ENCODE measurements at regions not wholly inside any gene's neighbourhood (a gene's known extent, or its start where the extent isn't known, plus 50 kb on each side); places are given as distances from the start of the nearest gene placed in this dataset.
A peak's percentile ranks its signal among the peaks of the same experiment; 100 is the strongest.

GRCh38 chr3:76097589-76097969, 312.2 kb upstream of the ZNF717 start:
- H4K20me1 ChIP-seq (ENCODE audit: insufficient read depth, low read length), result no peaks in the 10 kb centered on the region
- no peak overlapping the region for H3K4me3 ChIP-seq (ENCODE audit: low read depth in 1 of 2, low read length in 2 of 2)
- no peak overlapping the region for H2AFZ ChIP-seq (ENCODE audit: low read depth, low read length)
- no peak overlapping the region for H3K9ac ChIP-seq (ENCODE audit: low read depth, low read length)
- no peaks in the 10 kb centered on the region for H3K36me3 ChIP-seq (ENCODE audit: insufficient read depth, low read length)
- H3K27me3 ChIP-seq (ENCODE audit: insufficient read depth, low read length, poor library complexity), result no peaks in the 10 kb centered on the region
- no peak overlapping the region for H3K27ac ChIP-seq (ENCODE audit: low read length)
- H3K9me3 ChIP-seq (ENCODE audit: insufficient read depth, low read length, severe bottlenecking), result no peaks in the 10 kb centered on the region
- no peak for ATAC-seq (ENCODE audit: insufficient read depth, low read depth)
- no peaks in the 10 kb centered on the region for H3K4me1 ChIP-seq (ENCODE audit: insufficient read depth, low read length)
- H3K79me2 ChIP-seq (ENCODE audit: insufficient read depth, low read length), result no peaks in the 10 kb centered on the region
- H3K4me2 ChIP-seq (ENCODE audit: insufficient read depth, low read length), result no peak overlapping the region
- DNase-seq, result no peak
- TF ChIP-seq EZH2 (IDR thresholded peaks at IDR 0.05; ENCODE audit: borderline replicate concordance, low read depth, low read length, severe bottlenecking), result no peak
- TF ChIP-seq, protein P1, sequence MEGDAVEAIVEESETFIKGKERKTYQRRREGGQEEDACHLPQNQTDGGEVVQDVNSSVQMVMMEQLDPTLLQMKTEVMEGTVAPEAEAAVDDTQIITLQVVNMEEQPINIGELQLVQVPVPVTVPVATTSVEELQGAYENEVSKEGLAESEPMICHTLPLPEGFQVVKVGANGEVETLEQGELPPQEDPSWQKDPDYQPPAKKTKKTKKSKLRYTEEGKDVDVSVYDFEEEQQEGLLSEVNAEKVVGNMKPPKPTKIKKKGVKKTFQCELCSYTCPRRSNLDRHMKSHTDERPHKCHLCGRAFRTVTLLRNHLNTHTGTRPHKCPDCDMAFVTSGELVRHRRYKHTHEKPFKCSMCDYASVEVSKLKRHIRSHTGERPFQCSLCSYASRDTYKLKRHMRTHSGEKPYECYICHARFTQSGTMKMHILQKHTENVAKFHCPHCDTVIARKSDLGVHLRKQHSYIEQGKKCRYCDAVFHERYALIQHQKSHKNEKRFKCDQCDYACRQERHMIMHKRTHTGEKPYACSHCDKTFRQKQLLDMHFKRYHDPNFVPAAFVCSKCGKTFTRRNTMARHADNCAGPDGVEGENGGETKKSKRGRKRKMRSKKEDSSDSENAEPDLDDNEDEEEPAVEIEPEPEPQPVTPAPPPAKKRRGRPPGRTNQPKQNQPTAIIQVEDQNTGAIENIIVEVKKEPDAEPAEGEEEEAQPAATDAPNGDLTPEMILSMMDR (IDR thresholded peaks at IDR 0.05; ENCODE audit: borderline replicate concordance, extremely low read depth, low read length, poor library complexity, severe bottlenecking), result no peak

DNA sequence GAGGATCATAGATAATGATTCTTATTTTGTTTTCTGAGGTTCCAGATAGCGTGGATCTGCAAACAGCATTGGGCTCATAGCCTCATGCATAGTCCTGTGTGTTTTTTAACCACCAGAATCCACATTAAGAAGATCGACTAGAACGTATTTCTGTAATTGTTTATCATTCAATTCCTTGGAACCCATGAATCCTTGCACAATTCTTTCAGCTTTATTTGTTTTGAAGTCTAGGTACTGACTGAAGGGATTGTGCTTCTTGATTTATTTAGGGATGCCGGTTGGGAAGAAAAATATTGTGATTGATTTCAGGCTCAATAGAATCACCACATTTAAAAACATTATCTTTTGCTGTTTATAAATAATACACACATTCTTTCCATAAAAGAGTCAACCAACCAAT, 314.6 kb upstream of the ZNF717 start:
- Histone ChIP-seq H4K20me1 (ENCODE audit: insufficient read depth, low read length) (no peaks in the 10 kb centered on the region), H3K4me1 (ENCODE audit: insufficient read depth, low read length) (no peaks in the 10 kb centered on the region), H3K79me2 (ENCODE audit: insufficient read depth, low read length) (no peaks in the 10 kb centered on the region), H3K36me3 (ENCODE audit: insufficient read depth, low read length) (no peaks in the 10 kb centered on the region), H3K9ac (ENCODE audit: low read depth, low read length) (no peak overlapping the region), H3K27ac (ENCODE audit: low read length) (no peak overlapping the region), H2AFZ (ENCODE audit: low read depth, low read length) (no peak overlapping the region), H3K4me3 (ENCODE audit: low read depth in 1 of 2, low read length in 2 of 2) (no peak overlapping the region), H3K4me2 (ENCODE audit: insufficient read depth, low read length) (no peak overlapping the region), H3K27me3 (ENCODE audit: insufficient read depth, low read length, poor library complexity) (no peaks in the 10 kb centered on the region), H3K9me3 (ENCODE audit: insufficient read depth, low read length, severe bottlenecking) (no peaks in the 10 kb centered on the region)
- no peak for TF ChIP-seq EZH2 (IDR thresholded peaks at IDR 0.05; ENCODE audit: borderline replicate concordance, low read depth, low read length, severe bottlenecking)
- ATAC-seq (ENCODE audit: insufficient read depth, low read depth) (no peak), DNase-seq (no peak)

GRCh38 chr3:76107935-76108570, 322.7 kb upstream of the ZNF717 start:
- no peaks in the 10 kb centered on the region for H3K4me1 ChIP-seq (ENCODE audit: insufficient read depth, low read length)
- DNase-seq (peak; percentile 16), ATAC-seq (ENCODE audit: insufficient read depth, low read depth) (no peak)
- H3K27ac ChIP-seq (ENCODE audit: low read length), result no peak overlapping the region
- no peak overlapping the region for H2AFZ ChIP-seq (ENCODE audit: low read depth, low read length)
- no peaks in the 10 kb centered on the region for H3K79me2 ChIP-seq (ENCODE audit: insufficient read depth, low read length)
- no peaks in the 10 kb centered on the region for H4K20me1 ChIP-seq (ENCODE audit: insufficient read depth, low read length)
- no peak overlapping the region for H3K4me2 ChIP-seq (ENCODE audit: insufficient read depth, low read length)
- no peak for TF ChIP-seq EZH2 (IDR thresholded peaks at IDR 0.05; ENCODE audit: borderline replicate concordance, low read depth, low read length, severe bottlenecking)
- TF ChIP-seq, protein P1 (IDR thresholded peaks at IDR 0.05; ENCODE audit: borderline replicate concordance, extremely low read depth, low read length, poor library complexity, severe bottlenecking), result peak; percentile 81
- H3K4me3 ChIP-seq (ENCODE audit: low read depth in 1 of 2, low read length in 2 of 2), result no peak overlapping the region
- H3K27me3 ChIP-seq (ENCODE audit: insufficient read depth, low read length, poor library complexity), result no peaks in the 10 kb centered on the region
- H3K36me3 ChIP-seq (ENCODE audit: insufficient read depth, low read length), result no peaks in the 10 kb centered on the region
- H3K9me3 ChIP-seq (ENCODE audit: insufficient read depth, low read length, severe bottlenecking), result no peaks in the 10 kb centered on the region
- no peak overlapping the region for H3K9ac ChIP-seq (ENCODE audit: low read depth, low read length)

DNA sequence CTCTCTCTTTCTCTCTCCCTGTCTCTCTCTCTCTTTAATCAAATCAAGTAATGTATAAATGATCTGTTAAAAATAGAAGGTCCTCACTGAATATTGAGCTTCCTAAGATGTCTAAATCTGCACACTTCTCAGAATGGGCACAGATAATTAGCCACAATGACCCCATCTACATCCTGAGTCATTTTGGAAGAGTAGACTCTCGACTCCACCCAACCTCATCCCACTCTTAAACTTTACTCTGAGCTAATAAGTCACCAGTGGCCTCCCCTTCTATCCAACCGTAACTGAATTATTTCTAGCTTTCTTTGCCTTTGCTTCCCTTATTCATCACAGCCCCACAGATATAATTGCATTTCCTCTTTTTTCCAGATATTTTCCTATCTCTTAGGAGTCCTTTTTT, 326.5 kb upstream of the ZNF717 start:
- Histone ChIP-seq H3K27ac (ENCODE audit: low read length) (no peak overlapping the region), H3K4me1 (ENCODE audit: insufficient read depth, low read length) (no peaks in the 10 kb centered on the region), H3K9ac (ENCODE audit: low read depth, low read length) (no peak overlapping the region), H3K4me2 (ENCODE audit: insufficient read depth, low read length) (no peak overlapping the region), H2AFZ (ENCODE audit: low read depth, low read length) (no peak overlapping the region), H4K20me1 (ENCODE audit: insufficient read depth, low read length) (no peaks in the 10 kb centered on the region), H3K9me3 (ENCODE audit: insufficient read depth, low read length, severe bottlenecking) (no peaks in the 10 kb centered on the region), H3K4me3 (ENCODE audit: low read depth in 1 of 2, low read length in 2 of 2) (no peak overlapping the region), H3K36me3 (ENCODE audit: insufficient read depth, low read length) (no peaks in the 10 kb centered on the region), H3K27me3 (ENCODE audit: insufficient read depth, low read length, poor library complexity) (no peaks in the 10 kb centered on the region), H3K79me2 (ENCODE audit: insufficient read depth, low read length) (no peaks in the 10 kb centered on the region)
- no peak for TF ChIP-seq EZH2 (IDR thresholded peaks at IDR 0.05; ENCODE audit: borderline replicate concordance, low read depth, low read length, severe bottlenecking)
- TF ChIP-seq, protein P1 (IDR thresholded peaks at IDR 0.05; ENCODE audit: borderline replicate concordance, extremely low read depth, low read length, poor library complexity, severe bottlenecking), result no peak
- no peak for DNase-seq
- ATAC-seq (ENCODE audit: insufficient read depth, low read depth), result no peak

Measured in DND-41 (cell line).